ENCODE measurements at regions not wholly inside any gene's neighbourhood (a gene's known extent, or its start where the extent isn't known, plus 50 kb on each side); places are given as distances from the start of the nearest gene placed in this dataset.
"Not testable (repeated sequence)": the region's sequence is repeated elsewhere in the genome, so short reads cannot be mapped to it uniquely, and the experiment has no call there.

- not testable (repeated sequence) for H3K4me3 Mint-ChIP-seq
Measured at GRCh38 chr20:29445050-29445907, 1812.2 kb upstream of the DEFB115 start.

DNA sequence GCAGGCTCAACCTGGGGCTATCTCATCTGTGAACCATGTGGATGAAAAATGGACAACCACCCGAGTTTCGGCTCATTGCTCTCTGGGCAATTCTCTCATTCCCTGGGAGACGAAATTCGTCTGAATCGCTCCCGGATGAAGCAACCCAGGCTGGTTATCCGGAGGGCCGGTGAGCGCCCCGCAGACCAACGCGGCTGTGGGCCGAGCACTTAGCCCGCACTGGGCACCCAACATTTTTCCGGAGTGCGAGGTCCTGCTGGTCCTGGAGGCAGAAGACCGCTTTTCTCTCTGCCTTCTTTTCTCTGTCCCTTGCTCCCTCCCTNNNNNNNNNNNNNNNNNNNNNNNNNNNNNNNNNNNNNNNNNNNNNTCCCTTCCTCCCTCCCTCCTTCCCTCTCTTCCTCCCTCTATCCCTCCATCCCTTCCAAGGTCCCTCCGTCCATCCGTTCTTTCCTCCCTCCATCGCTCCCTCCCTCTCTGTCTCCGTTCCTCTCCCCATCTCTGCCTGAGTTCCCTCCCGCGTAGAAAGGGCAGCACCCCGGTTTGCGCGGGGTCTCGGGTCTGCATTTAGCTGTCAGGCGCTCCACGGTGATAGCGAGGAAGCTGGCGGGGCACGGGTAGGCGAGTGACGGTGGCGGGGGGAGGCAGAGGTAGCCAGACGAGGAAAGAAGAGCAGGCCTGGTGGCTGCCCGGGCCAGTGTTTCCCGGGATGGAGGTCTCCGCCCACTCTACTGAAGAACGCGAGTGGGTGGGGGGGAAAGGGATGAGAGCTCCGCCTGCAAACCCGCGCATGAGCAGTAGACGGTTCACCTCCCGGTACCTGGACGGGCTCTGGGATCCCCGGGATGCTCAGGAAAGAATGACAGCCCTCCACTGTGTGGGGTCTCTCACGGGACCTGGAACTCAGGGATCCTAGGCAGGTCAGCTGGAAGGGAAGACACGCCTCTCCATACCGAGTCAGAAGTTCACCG is 1809.7 kb upstream of the DEFB115 start:
- not testable (repeated sequence) for H3K4me1 Mint-ChIP-seq, H3K27ac Mint-ChIP-seq, H3K9me3 Mint-ChIP-seq, H3K36me3 Mint-ChIP-seq, H3K4me3 Mint-ChIP-seq
- H3K27me3 Mint-ChIP-seq, result peaks cover 15% of the 10 kb centered on the region

More at GRCh38 chr20:29445050-29445907, 1812.2 kb upstream of the DEFB115 start:
- not testable (repeated sequence) for H3K4me1 Mint-ChIP-seq, H3K9me3 Mint-ChIP-seq, H3K36me3 Mint-ChIP-seq, H3K27ac Mint-ChIP-seq
- H3K27me3 Mint-ChIP-seq, result peaks cover 15% of the 10 kb centered on the region

DNA sequence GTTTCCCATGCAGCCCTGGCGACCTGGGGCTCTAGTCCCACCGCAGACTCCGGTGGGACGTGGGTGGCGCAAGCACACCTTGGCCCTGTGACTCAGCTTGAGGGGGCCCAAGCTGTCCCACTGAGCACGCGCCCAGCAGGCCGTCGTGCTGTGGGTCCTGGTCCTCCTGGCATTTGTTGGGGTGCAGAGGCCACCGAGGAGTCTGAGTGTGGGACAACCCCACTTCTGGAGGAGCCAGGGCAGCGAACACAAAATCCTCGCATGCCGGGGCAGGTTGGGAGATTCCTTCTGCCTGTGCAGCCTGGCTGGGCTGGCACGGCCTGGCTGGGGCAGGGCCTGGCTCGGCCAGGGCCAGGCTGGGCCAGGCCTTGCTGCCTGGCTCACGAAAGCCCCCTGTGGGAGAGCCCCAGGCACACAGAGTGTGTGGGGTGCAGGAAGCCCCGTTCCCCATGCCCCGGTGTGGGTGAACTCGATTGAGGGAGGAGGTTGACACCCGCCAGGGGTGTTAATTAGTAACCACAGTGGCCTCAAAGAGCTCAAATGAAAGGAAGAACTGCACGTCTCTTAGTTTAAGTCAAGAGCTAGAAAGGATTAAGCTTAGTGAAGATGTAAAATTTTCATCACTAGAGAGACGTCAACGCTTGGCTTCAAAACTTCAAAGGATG is 1808.5 kb upstream of the DEFB115 start:
- Mint-ChIP-seq H3K4me1 (no peaks in the 10 kb centered on the region), H3K27me3 (peaks cover 15% of the 10 kb centered on the region), H3K36me3 (no peaks in the 10 kb centered on the region), H3K9me3 (no peaks in the 10 kb centered on the region), H3K4me3 (no peak overlapping the region), H3K27ac (no peak overlapping the region)

- peaks cover 1% of the 10 kb centered on the region for H3K27me3 Mint-ChIP-seq
- H3K9me3 Mint-ChIP-seq, result no peaks in the 10 kb centered on the region
- no peak overlapping the region for H3K27ac Mint-ChIP-seq
- no peaks in the 10 kb centered on the region for H3K36me3 Mint-ChIP-seq
- H3K4me3 Mint-ChIP-seq, result no peak overlapping the region
- H3K4me1 Mint-ChIP-seq, result no peaks in the 10 kb centered on the region
Measured at GRCh38 chr20:29452186-29452585, 1805.3 kb upstream of the DEFB115 start.

- not testable (repeated sequence) for H3K27me3 Mint-ChIP-seq, H3K36me3 Mint-ChIP-seq, H3K9me3 Mint-ChIP-seq, H3K27ac Mint-ChIP-seq, H3K4me1 Mint-ChIP-seq, H3K4me3 Mint-ChIP-seq
Measured at GRCh38 chr20:29456987-29457693, 1800.3 kb upstream of the DEFB115 start.

DNA sequence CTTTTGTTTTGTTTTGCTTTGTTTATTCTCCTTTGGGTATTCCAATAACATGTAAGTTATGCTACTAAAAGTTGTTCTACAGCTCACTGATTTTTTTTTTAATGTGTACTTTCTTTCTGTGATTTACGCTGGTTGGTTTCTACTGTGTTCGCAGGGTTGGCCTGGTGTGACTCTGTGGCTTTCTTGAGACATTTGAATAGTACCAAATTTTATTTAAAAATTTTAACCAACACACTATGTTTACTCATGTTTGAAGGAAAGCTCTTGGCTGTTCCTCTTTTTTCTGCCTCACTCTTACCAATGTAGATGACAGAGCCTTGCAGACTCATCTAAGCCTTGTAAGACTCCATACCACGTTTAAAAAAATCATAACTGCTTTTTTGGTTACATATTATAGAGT is 1784.9 kb upstream of the DEFB115 start:
- Mint-ChIP-seq H3K27ac (no peak overlapping the region), H3K4me1 (no peaks in the 10 kb centered on the region), H3K4me3 (no peak overlapping the region), H3K27me3 (peaks cover 2% of the 10 kb centered on the region), H3K36me3 (no peaks in the 10 kb centered on the region), H3K9me3 (no peaks in the 10 kb centered on the region)

GRCh38 chr20:29492840-29493239 is 1764.6 kb upstream of the DEFB115 start:
- not testable (repeated sequence) for H3K9me3 Mint-ChIP-seq, H3K4me1 Mint-ChIP-seq, H3K4me3 Mint-ChIP-seq, H3K27me3 Mint-ChIP-seq, H3K27ac Mint-ChIP-seq, H3K36me3 Mint-ChIP-seq

DNA sequence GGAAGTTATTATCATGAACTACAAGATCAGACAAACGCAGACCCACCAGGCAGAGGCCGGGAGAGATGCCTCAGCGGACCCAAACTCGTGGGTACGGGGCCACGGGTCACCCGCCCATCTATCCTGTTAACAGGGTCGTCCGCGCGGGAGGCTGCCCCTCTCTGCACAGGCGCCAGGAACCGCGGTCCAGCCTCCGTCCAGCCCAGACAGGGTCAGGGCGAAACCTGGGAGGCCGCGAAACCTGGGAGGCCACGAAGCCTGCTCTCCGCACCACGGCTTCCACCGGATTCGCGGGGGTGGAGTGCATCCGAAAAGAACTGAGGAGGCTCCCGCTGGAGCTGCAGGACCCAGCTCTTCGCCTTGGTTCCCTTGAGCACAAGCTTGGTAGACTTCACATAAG is 1760.7 kb upstream of the DEFB115 start:
- H3K4me3 Mint-ChIP-seq, H3K4me1 Mint-ChIP-seq, H3K36me3 Mint-ChIP-seq, H3K27me3 Mint-ChIP-seq, H3K27ac Mint-ChIP-seq: not testable (repeated sequence)
- peaks cover 14% of the 10 kb centered on the region for H3K9me3 Mint-ChIP-seq

GRCh38 chr20:29497261-29497671 is 1760.2 kb upstream of the DEFB115 start:
- H3K4me3 Mint-ChIP-seq, result no peak overlapping the region

DNA sequence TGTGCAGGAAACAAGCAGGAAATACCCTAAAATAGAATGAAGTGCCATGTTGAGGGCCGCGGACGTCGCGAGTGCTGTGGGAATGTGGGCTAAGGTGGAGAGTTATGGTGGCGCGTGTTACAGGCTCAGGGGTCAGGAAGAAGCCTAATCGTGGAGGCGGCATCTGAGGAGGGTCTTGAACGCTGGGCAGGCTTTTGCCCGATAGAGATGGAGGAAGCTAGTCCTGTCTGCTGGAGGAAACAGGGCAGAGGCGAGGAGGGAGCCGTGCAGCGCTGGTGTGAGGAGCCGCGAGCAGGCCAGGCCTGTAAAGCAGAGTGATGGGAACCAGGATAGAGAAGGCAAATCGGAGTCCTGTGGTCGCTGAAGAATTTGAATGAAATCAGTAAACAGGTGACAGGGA is 1759.8 kb upstream of the DEFB115 start:
- not testable (repeated sequence) for H3K27ac Mint-ChIP-seq, H3K27me3 Mint-ChIP-seq

More at GRCh38 chr20:29497261-29497671, 1760.2 kb upstream of the DEFB115 start:
- Mint-ChIP-seq H3K9me3 (peaks cover 14% of the 10 kb centered on the region), H3K27me3 (peaks cover 3% of the 10 kb centered on the region), H3K36me3 (no peaks in the 10 kb centered on the region), H3K4me1 (no peaks in the 10 kb centered on the region), H3K27ac (no peak overlapping the region)

DNA sequence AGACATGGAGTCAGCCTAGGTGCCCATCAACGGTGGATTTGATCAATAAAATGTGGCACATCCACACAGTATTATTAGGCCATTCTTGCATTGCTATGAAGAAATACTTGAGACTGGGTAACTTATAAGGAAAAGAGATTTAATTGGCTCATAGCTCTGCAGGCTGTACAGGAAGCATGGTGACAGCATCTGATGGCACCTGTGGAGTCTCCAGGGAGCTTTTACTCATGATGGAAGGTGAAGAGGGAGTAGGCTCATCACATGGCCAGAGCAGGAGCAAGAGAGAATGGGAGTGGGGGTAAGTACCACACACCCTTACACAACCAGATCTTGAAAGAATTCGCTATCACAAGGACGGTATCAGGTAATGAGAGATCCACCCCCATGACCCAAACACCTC is 1756.7 kb upstream of the DEFB115 start:
- H3K4me1 Mint-ChIP-seq, H3K9me3 Mint-ChIP-seq, H3K27me3 Mint-ChIP-seq, H3K4me3 Mint-ChIP-seq, H3K27ac Mint-ChIP-seq, H3K36me3 Mint-ChIP-seq: not testable (repeated sequence)

More for the DNA sequence above, 1759.8 kb upstream of the DEFB115 start:
- H3K4me1 Mint-ChIP-seq, H3K36me3 Mint-ChIP-seq, H3K4me3 Mint-ChIP-seq: not testable (repeated sequence)
- peaks cover 14% of the 10 kb centered on the region for H3K9me3 Mint-ChIP-seq

DNA sequence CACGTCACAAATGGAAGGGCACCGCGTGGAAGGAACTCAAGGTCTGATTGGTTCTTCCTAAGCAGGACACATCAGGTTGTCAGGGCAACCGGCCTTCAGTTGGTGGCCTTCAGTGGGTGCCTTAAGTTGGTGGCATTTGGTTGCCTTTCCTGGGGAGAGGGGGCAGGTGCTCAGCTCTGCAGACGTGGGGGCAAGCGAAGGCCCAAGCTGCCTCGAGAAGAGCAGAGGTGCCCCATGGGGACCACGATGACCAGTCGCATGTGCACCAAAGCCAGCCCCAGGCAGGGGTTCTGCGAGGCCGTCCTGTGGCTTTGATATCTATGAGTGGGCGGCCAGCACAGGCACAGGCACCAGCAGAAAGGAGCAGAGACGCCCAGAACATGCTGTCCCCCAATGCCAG is 1742.8 kb upstream of the DEFB115 start:
- H3K9me3 Mint-ChIP-seq, H3K4me3 Mint-ChIP-seq, H3K4me1 Mint-ChIP-seq: not testable (repeated sequence)

DNA sequence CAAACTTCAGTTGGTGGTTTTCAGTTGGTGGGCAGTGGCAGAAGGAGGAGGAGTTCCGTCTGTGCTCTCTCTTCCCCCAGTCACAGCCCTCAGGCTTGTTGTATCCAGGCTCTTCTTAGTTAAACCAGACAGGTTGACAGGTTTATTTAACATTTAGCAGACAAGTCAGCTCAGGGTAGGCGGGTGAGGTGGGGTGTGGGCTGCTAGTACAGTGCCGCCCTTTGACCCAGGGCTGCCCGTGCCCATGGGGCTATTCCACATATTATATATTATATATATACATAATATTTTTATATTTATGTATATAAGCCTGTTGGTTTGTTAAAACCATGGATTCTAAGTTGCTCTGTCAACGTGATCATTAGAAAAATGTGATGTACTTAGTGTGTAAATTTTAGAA is 1740.6 kb upstream of the DEFB115 start:
- not testable (repeated sequence) for H3K27ac Mint-ChIP-seq, H3K36me3 Mint-ChIP-seq, H3K4me1 Mint-ChIP-seq, H3K4me3 Mint-ChIP-seq, H3K27me3 Mint-ChIP-seq, H3K9me3 Mint-ChIP-seq

More for the DNA sequence above, 1742.8 kb upstream of the DEFB115 start:
- not testable (repeated sequence) for H3K27ac Mint-ChIP-seq, H3K36me3 Mint-ChIP-seq, H3K27me3 Mint-ChIP-seq

DNA sequence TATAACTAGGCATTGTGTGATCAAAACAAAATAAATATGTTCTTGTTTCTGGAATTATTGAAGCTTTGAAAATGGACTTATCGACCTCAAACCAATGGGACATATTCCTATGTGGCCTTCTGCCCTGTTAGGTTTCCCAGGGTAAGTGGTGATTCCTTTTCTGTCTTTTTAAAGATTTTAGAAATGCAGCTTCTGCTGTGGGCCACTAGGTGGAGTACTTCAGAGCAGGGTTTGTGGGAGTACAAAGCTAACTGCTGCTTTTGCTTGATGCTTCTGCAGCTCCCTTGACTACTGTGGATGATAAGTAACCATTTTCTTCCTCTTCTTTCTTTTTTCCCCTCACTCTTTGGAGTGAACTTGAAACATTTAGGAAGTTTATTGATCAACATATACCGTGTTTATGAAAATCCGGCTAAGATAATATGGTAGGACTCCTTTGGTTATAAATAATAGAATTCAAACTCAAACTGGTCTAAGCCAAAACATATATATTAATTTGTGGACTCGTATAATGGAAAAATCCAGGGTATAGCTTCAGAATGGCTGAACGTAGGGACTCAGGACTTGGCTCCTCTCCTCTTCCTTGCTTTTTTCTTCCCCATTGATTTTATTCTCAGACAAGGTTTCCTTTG is 1737.7 kb upstream of the DEFB115 start:
- H3K27ac Mint-ChIP-seq, H3K4me1 Mint-ChIP-seq, H3K9me3 Mint-ChIP-seq, H3K4me3 Mint-ChIP-seq, H3K27me3 Mint-ChIP-seq, H3K36me3 Mint-ChIP-seq: not testable (repeated sequence)
